HG03457 (cell line): ENCODE measurements at regions not wholly inside any gene's neighbourhood (a gene's known extent, or its start where the extent isn't known, plus 50 kb on each side); places are given as distances from the start of the nearest gene placed in this dataset.
"Not testable (repeated sequence)": the region's sequence is repeated elsewhere in the genome, so short reads cannot be mapped to it uniquely, and the experiment has no call there.

Source experiments
- ATAC-seq: cut with Tn5 transposase; IDR thresholded peaks from one replicate; pipeline ENCODE4 v1.9.1; 2021; ENCODE audit warnings: moderate number of reproducible peaks; ENCODE audit not compliant: unreplicated experiment

- no peak for ATAC-seq
Observed at GRCh38 chr3:40695848-40696247, 171.1 kb downstream of the ZNF621 start.

GRCh38 chr3:40698611-40699010 is 173.9 kb downstream of the ZNF621 start:
- ATAC-seq, result not testable (repeated sequence)

- no peak for ATAC-seq
Observed at GRCh38 chr3:40701016-40701588, 176.3 kb downstream of the ZNF621 start.

GRCh38 chr3:40704224-40704623 is 179.5 kb downstream of the ZNF621 start:
- no peak for ATAC-seq

- no peak for ATAC-seq
Observed at GRCh38 chr3:40705663-40706062, 180.9 kb downstream of the ZNF621 start.

- no peak for ATAC-seq
Observed at GRCh38 chr3:40713306-40713705, 188.5 kb downstream of the ZNF621 start.

GRCh38 chr3:40713795-40714194 is 189.0 kb downstream of the ZNF621 start:
- ATAC-seq, result no peak

- no peak for ATAC-seq
Observed at GRCh38 chr3:40714771-40715345, 190.1 kb downstream of the ZNF621 start.

GRCh38 chr3:40715551-40715950 is 190.8 kb downstream of the ZNF621 start:
- ATAC-seq, result no peak

GRCh38 chr3:40717471-40717870 is 192.7 kb downstream of the ZNF621 start:
- ATAC-seq, result no peak

- ATAC-seq, result peak; percentile 19
Observed at GRCh38 chr3:40718209-40718608, 193.4 kb downstream of the ZNF621 start.

GRCh38 chr3:40718681-40719080 is 193.9 kb downstream of the ZNF621 start:
- peak; percentile 82 for ATAC-seq

- no peak for ATAC-seq
Observed at GRCh38 chr3:40719660-40720287, 195.0 kb downstream of the ZNF621 start.

- no peak for ATAC-seq
Observed at GRCh38 chr3:40720341-40720740, 195.6 kb downstream of the ZNF621 start.

GRCh38 chr3:40720863-40721262 is 196.1 kb downstream of the ZNF621 start:
- ATAC-seq, result no peak

- no peak for ATAC-seq
Observed at GRCh38 chr3:40723083-40723660, 198.4 kb downstream of the ZNF621 start.

GRCh38 chr3:40725031-40725430 is 200.3 kb downstream of the ZNF621 start:
- ATAC-seq, result no peak

- ATAC-seq, result no peak
Observed at GRCh38 chr3:40731445-40731844, 206.7 kb downstream of the ZNF621 start.

- no peak for ATAC-seq
Observed at GRCh38 chr3:40736943-40737342, 212.2 kb downstream of the ZNF621 start.

- ATAC-seq, result no peak
Observed at GRCh38 chr3:40737343-40737742, 212.6 kb downstream of the ZNF621 start.

- ATAC-seq, result no peak
Observed at GRCh38 chr3:40739971-40740370, 215.2 kb downstream of the ZNF621 start.

GRCh38 chr3:40741729-40742128 is 217.0 kb downstream of the ZNF621 start:
- no peak for ATAC-seq
